ENCODE measurements at regions not wholly inside any gene's neighbourhood (a gene's known extent, or its start where the extent isn't known, plus 50 kb on each side); places are given as distances from the start of the nearest gene placed in this dataset.

DNA sequence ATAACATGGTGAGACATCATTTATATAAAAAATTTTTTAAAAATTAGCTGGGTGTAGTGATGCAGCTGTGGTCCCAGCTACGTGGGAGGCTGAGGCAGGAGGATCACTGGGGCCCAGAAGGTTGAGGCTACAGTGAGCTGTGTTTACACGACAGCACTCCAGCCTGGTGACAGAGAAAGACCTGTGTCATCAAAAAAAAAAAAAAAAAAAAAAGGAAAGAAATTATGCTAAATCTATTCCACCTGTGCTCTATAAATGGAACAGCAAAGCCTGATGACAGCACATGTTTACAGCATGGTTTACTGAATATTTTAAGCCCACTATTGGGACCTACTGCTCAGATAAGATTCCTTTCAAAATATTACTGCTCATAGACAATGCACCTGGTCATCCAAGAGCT lies 217.6 kb downstream of the PRDM2 start:
- no peaks in the 10 kb centered on the region for H3K27me3 ChIP-seq (ENCODE audit: control insufficient read depth, insufficient read depth, low read length)
- no peaks in the 10 kb centered on the region for H3K4me1 ChIP-seq (ENCODE audit: control insufficient read depth in 2 of 3, insufficient read depth in 2 of 3, low read depth in 1 of 3, low read length in 3 of 3)
- intact Hi-C loops (cut with DNase I), result no loop called here
- no peak overlapping the region for H3K27ac ChIP-seq (ENCODE audit: low read depth in 2 of 2, low read length in 2 of 2)
- H3K9me3 ChIP-seq (ENCODE audit: control insufficient read depth in 2 of 3, insufficient read depth in 1 of 3, low read length in 3 of 3), result no peaks in the 10 kb centered on the region
- no peaks in the 10 kb centered on the region for H3K36me3 ChIP-seq (ENCODE audit: control insufficient read depth in 2 of 3, insufficient read depth in 3 of 3, low read length in 3 of 3)
- FAIRE-seq, result no peak
- H3K4me3 ChIP-seq (ENCODE audit: low read length in 3 of 3), result no peak overlapping the region
- no peak overlapping the region for H3K9ac ChIP-seq (ENCODE audit: low read length in 3 of 3)
- DNase-seq, result no peak
- TF ChIP-seq, protein P1, sequence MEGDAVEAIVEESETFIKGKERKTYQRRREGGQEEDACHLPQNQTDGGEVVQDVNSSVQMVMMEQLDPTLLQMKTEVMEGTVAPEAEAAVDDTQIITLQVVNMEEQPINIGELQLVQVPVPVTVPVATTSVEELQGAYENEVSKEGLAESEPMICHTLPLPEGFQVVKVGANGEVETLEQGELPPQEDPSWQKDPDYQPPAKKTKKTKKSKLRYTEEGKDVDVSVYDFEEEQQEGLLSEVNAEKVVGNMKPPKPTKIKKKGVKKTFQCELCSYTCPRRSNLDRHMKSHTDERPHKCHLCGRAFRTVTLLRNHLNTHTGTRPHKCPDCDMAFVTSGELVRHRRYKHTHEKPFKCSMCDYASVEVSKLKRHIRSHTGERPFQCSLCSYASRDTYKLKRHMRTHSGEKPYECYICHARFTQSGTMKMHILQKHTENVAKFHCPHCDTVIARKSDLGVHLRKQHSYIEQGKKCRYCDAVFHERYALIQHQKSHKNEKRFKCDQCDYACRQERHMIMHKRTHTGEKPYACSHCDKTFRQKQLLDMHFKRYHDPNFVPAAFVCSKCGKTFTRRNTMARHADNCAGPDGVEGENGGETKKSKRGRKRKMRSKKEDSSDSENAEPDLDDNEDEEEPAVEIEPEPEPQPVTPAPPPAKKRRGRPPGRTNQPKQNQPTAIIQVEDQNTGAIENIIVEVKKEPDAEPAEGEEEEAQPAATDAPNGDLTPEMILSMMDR (IDR thresholded peaks at IDR 0.05; ENCODE audit: borderline replicate concordance, extremely low read depth, insufficient read depth), result no peak

DNA sequence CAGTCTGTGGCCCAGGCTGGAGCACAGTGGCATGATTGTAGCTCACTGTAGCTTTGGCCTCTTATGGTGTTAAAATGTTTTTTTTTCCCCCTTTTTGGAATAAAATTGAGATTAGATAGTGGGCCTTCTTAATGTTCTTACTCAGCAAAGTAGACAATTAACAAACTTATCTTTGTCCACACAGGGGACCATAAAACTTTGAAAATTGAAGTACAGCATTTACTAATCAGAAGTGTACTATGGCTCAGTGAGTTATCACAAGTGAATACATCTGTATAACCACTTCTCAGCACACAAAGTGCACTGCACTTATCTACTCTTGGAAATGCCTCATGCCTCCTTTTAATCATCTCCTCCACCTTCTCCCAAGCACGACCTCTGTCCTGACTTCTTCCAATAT lies 218.9 kb downstream of the PRDM2 start:
- FAIRE-seq, result no peak
- H3K4me1 ChIP-seq (ENCODE audit: control insufficient read depth in 2 of 3, insufficient read depth in 2 of 3, low read depth in 1 of 3, low read length in 3 of 3), result no peaks in the 10 kb centered on the region
- intact Hi-C loops (cut with DNase I), result no loop called here
- no peak overlapping the region for H3K9ac ChIP-seq (ENCODE audit: low read length in 3 of 3)
- H3K4me3 ChIP-seq (ENCODE audit: low read length in 3 of 3), result no peak overlapping the region
- H3K36me3 ChIP-seq (ENCODE audit: control insufficient read depth in 2 of 3, insufficient read depth in 3 of 3, low read length in 3 of 3), result no peaks in the 10 kb centered on the region
- H3K27me3 ChIP-seq (ENCODE audit: control insufficient read depth, insufficient read depth, low read length), result no peaks in the 10 kb centered on the region
- H3K27ac ChIP-seq (ENCODE audit: low read depth in 2 of 2, low read length in 2 of 2), result no peak overlapping the region
- no peak for DNase-seq
- H3K9me3 ChIP-seq (ENCODE audit: control insufficient read depth in 2 of 3, insufficient read depth in 1 of 3, low read length in 3 of 3), result no peaks in the 10 kb centered on the region
- TF ChIP-seq, protein P1 (IDR thresholded peaks at IDR 0.05; ENCODE audit: borderline replicate concordance, extremely low read depth, insufficient read depth), result no peak

DNA sequence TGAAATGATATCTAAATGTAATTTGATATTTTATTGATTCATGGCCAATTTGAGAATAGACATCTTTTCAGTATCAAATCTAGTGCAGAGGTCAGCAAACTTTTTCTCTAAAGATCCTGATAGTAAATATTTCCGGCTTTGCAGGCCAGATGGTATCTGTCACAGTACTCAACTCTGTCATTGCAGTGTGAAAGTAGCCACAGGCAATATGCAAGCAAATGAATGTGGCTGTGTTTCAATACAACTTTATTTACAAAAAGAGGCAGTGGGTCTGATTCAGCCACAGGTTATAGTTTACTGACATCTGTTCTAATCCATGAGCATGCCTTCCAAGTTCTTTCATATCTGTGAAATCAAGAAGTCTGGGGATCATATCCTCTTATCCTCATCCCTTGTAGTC lies 221.2 kb downstream of the PRDM2 start:
- Histone ChIP-seq H3K4me3 (ENCODE audit: low read length in 3 of 3) (no peak overlapping the region), H3K27ac (ENCODE audit: low read depth in 2 of 2, low read length in 2 of 2) (no peak overlapping the region), H3K27me3 (ENCODE audit: control insufficient read depth, insufficient read depth, low read length) (no peaks in the 10 kb centered on the region), H3K36me3 (ENCODE audit: control insufficient read depth in 2 of 3, insufficient read depth in 3 of 3, low read length in 3 of 3) (no peaks in the 10 kb centered on the region), H3K9me3 (ENCODE audit: control insufficient read depth in 2 of 3, insufficient read depth in 1 of 3, low read length in 3 of 3) (no peaks in the 10 kb centered on the region), H3K9ac (ENCODE audit: low read length in 3 of 3) (no peak overlapping the region), H3K4me1 (ENCODE audit: control insufficient read depth in 2 of 3, insufficient read depth in 2 of 3, low read depth in 1 of 3, low read length in 3 of 3) (no peaks in the 10 kb centered on the region)
- FAIRE-seq (no peak), DNase-seq (peak in 1 of 5 donors; percentile 29)
- TF ChIP-seq, protein P1 (IDR thresholded peaks at IDR 0.05; ENCODE audit: borderline replicate concordance, extremely low read depth, insufficient read depth), result no peak
- intact Hi-C loops (cut with DNase I), result no loop called here

DNA sequence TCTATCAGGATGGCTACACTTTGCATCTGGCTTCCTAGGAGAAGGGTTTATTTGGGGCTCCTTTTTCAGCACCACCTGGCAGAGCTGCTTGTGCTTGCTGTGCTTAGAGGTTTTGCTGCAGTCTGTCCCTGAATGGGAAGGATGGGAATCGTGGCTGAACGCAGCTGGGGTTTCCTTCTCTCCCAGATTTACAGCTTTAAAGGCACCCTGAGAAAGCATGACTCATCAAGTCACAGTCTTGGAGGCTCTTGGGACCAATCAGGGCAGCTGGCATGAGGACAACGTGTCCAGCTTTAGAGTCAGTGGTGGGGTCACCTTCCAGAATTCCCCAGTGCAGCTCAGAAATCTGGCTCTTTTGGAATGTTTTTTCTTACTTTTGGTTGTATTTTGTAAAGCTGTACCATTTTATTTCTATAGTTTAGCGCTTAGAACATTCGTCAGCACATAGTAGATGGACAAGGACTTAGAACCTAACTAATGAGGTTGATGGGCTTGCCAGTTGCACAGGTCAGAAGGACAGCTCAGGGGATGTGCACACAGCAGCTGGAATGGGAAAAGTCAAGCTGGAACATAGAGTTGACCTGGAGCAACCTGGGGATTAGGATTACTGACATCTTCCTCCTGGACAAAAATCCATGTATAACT lies 222.6 kb downstream of the PRDM2 start:
- no peaks in the 10 kb centered on the region for H3K9me3 ChIP-seq (ENCODE audit: control insufficient read depth in 2 of 3, insufficient read depth in 1 of 3, low read length in 3 of 3)
- H3K4me1 ChIP-seq (ENCODE audit: control insufficient read depth in 2 of 3, insufficient read depth in 2 of 3, low read depth in 1 of 3, low read length in 3 of 3), result no peaks in the 10 kb centered on the region
- H3K9ac ChIP-seq (ENCODE audit: low read length in 3 of 3), result no peak overlapping the region
- intact Hi-C loops (cut with DNase I), result no loop called here
- no peaks in the 10 kb centered on the region for H3K27me3 ChIP-seq (ENCODE audit: control insufficient read depth, insufficient read depth, low read length)
- no peak overlapping the region for H3K4me3 ChIP-seq (ENCODE audit: low read length in 3 of 3)
- TF ChIP-seq, protein P1 (IDR thresholded peaks at IDR 0.05; ENCODE audit: borderline replicate concordance, extremely low read depth, insufficient read depth), result no peak
- DNase-seq (peak in 2 of 5 donors; percentile 53 to 82), FAIRE-seq (no peak)
- H3K36me3 ChIP-seq (ENCODE audit: control insufficient read depth in 2 of 3, insufficient read depth in 3 of 3, low read length in 3 of 3), result no peaks in the 10 kb centered on the region
- no peak overlapping the region for H3K27ac ChIP-seq (ENCODE audit: low read depth in 2 of 2, low read length in 2 of 2)
